Left cardiac atrium (tissue), 4 donors: ENCODE measurements at regions not wholly inside any gene's neighbourhood (a gene's known extent, or its start where the extent isn't known, plus 50 kb on each side); places are given as distances from the start of the nearest gene placed in this dataset.

Experiments used
- ATAC-seq, 2 donors: fragments of 200-7000 bp; cut with Tn5 transposase; one replicate each; pipeline ENCODE4 v1.9.1; 2020; ENCODE audit warnings: mild to moderate bottlenecking in 2 of 2, moderate library complexity in 2 of 2
- DNase-seq: peaks from one replicate; pipeline ENCODE4 v3.0.0-alpha.2; 2020
- intact Hi-C, 2 donors: fragments of 100-400 bp; cut with DNase I; formaldehyde crosslinking; loops; one replicate each; pipeline versions ENCODE4 v1.14.1 to v1.15.1; 2022 to 2023
- donor health status: DM: no; HTN: yes; CAD: no.
- donor health status: DM: no; HTN: yes; CAD: no; lungs with severe emphysema.
- donor health status: DM: yes; HTN: yes; CAD: no.
- donor health status: Dilated cardiomyopathy.

DNA sequence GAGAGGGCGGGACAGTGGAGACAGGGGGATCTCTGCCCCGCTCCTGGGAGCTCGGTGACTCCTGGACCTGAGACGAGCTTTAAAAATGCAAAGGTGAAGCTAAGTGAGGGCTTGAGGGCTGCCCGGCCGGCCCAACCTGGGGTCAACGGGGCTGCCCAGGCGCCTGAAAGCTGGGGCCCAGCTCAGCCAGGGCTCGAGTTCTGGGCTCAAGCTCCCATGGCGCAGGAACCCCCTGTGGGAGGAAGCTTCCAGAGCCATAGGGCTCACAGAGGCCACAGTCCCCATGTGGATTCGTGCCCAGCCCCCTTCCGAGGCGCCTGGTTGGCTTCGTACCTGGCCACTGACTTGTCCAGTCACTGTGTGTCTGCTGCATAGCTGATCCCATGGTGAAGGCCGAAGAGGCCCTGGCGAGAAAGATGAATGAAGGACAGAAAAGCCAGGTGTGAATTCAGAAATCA is 75.8 kb upstream of the GSE1 start:
- ATAC-seq (no peak), DNase-seq (no peak)
- intact Hi-C loops: no loop called here

DNA sequence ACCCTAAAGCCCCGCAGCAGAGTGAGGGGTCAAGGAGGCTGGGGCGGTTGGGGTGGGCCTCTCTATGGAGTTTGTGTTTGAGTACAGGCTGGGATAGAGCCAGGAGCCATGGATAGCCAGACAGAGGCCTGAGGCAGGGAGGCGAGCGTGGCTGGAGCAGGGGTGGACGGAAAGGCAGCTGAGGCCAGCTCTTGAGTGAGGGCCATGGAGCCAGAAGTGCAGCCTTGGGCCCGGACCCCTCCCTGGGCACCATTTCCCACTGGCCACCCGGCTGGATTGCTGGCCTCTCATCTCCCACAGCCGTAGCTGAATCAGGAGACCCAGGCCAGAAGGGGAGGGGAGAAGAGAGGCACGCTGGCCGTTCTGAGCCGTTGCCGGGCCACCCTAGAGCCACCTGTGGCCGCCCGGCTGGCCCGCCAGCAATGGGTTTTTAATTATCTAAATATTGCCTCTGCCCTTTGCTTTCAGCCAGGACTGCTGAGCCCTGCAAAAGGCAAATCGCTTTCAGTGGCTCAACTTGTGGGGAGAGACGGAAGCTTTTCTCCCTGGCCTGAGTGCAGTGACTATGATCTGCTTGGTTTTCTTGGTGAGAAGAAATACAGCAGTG is 75.2 kb upstream of the GSE1 start:
- no peak for ATAC-seq
- intact Hi-C loops: no loop called here
- no peak for DNase-seq

DNA sequence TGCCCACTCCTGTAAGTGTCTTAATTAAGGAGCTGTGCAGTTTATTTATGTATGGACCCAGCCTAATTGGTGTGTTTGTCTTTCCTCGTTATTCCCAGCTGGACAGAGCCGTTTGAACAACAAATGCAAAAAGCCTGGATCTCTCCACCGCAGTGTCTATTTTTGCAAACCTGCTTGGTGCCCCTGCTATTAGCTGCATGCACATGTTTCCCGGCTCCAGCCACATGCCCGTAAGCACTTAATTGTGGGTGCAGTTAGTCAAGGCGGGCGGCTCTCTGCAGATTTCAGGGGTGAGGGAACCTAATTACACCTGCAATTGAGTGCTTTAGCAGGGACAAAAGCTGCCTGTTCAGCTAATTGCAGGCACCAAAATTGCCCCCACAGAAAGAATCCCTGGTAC is 74.0 kb upstream of the GSE1 start:
- intact Hi-C loops: no loop called here
- ATAC-seq (no peak), DNase-seq (no peak)

DNA sequence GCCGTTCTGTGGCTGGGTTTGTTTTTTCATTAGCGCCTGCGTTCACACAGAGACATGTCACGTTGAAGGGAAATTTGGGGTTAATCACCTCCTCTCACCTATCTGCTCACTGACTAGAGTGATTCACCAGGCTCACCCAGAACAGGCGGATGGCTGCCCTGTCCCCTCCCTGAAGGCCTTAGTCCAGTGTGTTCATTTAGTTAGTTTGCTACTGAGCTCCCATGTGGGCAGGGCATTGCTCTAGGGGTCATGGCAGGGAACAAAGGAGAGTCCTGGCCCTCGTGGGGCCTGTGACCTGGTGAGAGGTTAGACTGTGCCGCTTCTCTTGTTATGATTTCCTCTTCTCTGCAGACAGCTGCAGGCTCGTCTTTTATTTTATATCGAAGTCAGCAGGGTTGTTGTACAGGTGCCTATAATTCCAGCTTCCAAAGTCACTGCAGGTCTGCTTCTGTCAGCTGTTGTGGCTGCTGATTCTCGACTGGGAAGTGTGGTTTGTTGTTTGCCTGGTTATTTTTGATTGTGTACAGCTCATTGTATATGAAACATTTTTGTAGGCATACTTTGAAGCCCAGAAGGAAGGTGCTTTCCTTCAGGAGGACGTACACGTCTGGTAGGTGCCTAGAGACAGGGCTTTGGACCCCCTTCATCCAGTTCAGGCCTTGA is 73.4 kb upstream of the GSE1 start:
- intact Hi-C loops: no loop called here

DNA sequence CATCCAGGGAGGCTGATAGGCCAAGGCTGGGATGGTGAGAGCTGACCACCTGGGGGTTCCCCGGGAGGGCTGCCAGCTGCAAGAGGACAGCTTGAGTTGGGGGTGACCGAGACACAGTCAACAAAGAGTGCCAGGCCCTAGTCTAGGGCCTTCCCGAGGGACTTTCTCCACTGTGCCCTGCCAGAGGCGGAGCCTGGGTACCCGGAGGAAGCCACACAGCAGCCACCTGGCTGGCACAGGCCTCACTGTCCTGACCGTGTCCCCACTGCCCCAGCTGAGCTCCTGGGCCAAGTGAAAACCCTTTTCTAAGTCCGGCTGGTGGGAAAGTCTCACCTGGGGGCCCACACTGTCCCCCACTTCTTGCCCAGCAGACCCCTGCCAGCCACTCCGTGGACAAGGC is 71.9 kb upstream of the GSE1 start:
- no peak for DNase-seq
- ATAC-seq: no peak
- intact Hi-C loops: no loop called here

More for the DNA sequence above, 73.4 kb upstream of the GSE1 start:
- DNase-seq (no peak), ATAC-seq (no peak)

DNA sequence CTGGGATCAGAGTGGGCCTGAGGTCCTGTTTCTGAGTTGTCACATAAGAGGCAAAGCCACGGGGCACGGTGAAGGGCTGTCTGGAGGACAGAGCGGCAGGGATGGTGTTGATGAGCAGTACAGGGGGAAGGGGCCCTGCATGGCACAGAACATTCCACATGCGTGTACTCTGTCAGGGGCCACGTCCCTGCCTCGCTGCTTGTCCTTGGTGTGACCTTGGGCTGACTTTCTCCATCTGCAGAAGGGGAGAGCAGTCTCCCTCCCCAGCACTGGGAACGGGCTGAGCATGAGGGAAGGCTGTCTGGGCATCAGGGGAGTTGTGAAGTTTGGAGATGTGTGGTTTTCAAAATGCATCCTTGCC is 71.5 kb upstream of the GSE1 start:
- ATAC-seq (no peak), DNase-seq (no peak)
- intact Hi-C loops: no loop called here

DNA sequence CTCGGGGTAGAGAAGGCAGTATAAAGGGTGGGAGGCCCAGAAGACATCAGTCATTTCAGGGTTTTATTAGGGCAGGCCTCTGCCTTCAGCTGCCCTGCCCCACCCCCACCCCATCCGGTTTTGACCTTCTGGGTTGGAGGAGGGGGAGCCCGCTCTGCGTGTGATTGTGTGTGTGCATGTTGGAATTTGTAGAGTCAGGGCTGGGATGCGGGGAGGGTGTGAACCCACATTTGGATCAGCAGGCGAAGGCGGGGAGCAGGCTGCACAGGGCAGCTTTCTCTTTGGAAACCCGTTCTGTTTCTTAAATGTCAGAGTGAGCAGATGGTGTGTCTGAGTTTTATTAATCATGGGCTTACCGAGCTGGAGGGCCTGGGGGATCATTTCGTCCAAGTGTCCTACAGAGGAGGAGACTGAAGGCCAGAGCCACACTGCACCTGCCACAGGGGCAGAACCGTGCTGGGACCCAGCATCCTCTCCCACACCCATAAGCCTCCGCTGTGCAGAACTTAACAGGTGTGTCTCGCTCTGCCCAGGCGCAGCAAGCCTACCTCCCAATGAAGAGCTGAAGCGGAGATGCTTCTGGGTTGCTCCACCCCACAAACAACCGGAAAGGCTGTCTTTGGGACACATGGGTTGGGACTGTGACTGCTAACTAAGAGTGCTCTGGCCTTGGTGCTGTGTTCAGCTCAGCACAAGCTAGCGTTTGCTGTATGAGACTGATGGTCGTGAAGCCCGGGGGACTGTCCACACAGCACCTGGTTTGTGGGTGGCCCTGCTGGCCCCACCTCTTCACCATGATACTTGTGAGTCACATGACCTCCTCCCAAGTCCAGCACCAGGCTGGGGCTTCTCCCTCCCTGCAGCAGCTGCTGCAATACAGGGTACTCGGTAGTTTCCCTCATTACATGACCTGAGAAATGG is 70.9 kb upstream of the GSE1 start:
- ATAC-seq: no peak
- intact Hi-C loops: no loop called here

DNA sequence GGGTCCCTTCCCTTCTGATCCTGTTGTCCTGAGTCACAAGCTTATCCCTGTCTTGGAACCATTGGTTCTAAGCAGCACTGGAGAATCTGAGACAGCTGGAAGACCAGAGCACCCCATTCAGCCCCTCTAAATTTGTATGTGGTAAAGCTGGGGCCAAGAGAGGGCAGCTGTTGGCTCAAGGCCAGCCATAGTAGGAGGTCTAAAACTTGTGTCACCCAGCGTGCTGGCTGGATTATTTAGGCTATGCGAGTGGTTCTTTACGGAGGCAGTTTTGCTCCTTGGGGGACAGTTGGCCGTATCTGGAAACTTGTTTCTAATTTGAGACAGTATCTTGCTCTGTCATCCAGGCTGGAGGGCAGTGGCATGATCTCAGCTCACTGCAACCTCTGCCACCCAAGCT is 69.6 kb upstream of the GSE1 start:
- ATAC-seq: no peak
- intact Hi-C loops: no loop called here
- DNase-seq: no peak

More for the DNA sequence above, 70.9 kb upstream of the GSE1 start:
- DNase-seq: no peak

DNA sequence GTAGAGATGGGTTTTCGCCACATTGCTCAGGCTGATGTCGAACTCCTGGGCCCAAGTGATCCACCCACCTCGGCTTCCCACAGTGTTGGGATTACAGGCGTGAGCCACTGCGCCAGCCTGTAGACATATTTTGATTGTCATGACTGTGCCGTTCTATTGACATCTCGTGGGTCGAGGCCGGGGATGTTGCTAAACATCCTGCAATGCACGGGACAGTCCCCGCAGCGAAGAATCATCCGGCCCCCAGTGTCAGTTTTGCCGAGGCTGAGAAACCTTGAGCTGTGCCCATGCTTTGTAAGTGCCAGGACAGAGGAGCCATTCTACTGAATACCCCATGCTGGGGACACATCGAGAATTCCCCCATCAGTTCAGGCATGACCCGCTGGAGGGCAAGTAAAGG is 69.1 kb upstream of the GSE1 start:
- ATAC-seq (no peak), DNase-seq (no peak)
- intact Hi-C loops: no loop called here

DNA sequence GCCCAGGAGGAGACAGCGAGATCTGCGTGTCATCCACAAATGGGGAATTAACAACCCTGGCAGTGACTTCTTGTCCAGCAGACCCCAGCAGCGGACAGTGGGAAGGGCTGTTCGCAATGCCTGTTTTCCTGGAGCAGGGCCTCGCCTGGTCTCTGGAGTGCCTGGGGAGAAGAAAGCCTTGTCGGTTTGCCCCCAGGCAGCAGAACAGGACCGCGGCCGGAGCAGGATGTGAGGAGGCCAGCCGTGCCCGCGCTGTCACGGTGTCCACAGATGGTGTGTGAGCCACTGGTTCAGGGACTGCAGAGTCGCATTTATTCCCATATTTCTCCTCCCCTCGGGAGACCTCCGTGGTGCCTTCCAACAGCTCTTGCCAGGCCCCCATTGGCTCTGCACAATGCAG is 68.5 kb upstream of the GSE1 start:
- intact Hi-C loops: no loop called here
- DNase-seq: no peak
- ATAC-seq: no peak

DNA sequence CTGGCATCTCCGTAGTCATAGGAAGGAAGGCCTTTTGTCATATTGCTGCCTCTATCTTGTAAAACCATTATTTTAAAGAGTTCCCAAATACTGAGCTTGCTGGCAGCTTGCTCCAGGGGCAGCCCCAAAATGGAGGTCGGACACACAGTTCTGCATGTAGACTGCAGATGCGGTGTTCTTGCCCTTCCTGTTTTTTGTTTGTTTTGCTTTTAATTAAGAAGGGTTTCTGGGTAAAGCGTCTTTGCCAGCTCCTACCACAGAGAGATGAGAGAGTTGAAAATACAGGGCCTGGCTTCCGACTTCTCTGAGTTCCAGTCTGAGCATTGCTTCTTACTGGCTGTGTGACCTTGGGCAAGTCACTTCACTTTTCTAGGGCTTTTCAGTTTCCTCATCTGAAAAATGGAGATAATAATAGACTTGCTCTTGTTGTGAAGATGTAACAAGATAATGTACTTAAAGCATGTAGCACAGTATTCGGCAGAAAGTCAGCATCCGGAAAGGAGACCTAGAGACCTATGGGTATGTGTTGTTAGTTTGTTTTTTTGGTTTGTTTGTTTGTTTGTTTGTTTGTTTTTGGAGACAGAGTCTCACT is 67.8 kb upstream of the GSE1 start:
- ATAC-seq: no peak
- DNase-seq: no peak
- intact Hi-C loops: no loop called here

DNA sequence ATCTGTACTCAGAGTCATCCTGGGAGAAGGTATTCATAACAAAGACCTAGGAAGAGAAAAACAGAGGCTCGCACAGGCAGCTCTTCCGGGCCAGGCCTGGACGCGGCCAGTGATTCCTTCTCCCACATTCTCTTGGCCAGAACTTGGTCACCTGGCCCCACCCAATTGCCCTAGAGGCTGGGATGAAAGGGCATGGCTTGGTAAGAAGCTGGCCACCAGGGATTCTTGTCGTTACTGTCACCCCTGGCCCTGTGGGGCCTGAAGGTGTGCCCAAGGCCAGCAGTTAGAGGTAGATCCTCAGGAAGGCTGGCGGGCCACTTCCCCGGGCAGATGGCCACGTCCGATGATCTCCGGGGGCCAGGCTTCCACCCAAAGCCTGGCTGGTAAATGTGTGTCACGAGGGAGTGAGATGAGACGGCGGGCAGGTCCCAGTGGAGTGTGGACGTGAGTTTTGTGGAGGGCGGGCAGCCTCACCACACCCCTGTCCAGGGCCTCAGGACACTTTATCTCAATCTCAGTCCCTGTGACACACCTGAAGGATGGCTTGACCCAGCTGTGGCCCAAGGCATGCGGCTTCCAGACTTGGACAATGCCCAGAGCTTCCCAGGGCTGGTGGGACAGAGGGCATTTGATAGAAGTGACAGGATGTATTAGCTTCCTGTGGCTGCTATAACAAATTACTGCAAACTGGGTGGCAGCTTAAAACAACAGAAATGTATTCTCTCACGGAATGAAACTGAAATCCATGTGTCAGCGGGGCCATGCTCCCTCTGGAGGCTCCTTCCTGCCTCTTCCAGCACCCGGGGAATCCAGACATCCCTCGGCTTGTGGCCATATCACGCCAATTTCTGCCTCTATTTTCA is 66.3 kb upstream of the GSE1 start:
- ATAC-seq: no peak
- intact Hi-C loops: no loop called here
- no peak for DNase-seq

DNA sequence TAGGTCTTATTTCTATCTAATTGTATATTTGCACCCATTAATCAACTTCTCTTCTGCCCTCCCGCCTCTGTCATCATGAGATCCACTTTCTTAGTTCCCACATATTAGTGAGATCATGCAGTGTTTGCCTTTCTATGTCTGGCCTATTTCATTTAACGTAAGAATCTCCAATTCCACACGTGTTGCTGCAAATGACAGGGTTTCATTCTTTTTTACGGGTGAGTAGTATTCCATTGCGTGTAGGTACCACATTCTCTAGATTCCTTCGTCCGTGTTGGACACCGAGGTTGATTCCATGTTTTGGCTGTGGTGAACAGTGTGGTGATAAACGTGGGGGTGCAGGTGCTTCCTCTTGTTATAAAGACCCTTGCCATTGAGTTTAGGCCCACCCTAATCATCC is 64.7 kb upstream of the GSE1 start:
- no peak for ATAC-seq
- DNase-seq: no peak
- intact Hi-C loops: no loop called here

DNA sequence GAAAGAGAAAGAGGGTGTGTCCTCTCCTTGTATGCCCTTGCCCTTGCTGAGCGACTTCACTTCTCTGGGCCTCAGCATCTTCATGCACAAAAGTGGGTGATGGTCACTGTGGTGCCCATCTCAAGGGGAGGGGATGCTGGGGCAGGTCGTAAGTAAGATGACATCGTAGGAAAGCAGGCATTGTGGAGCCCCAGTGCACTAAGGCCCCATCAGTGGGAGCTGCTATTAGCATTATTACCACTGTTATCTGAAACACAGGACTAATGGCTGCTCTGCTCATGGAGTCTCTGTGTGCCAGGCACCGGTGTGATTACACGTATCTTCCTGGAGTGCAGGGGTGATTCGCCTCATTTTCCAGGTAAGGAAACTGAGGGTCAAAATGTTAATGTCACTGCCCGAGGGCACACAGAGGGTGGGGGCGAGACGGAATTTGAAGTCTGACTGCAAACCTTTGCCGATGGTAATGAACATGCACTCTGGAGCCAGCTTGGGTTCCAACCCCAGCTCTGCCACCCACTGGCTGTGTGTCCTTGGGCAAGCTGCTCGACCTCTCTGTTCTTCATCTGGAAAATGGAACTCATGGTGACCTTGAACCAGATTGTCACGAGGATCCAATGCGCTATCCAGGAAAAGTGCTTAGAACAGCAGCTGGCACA is 63.2 kb upstream of the GSE1 start:
- DNase-seq (no peak), ATAC-seq (no peak)
- intact Hi-C loops: loop anchor here in 1 of 2 donors (10.0 kb wide), 1 partner anchor 55 kb away; no protein-coding TSS in a partner anchor

DNA sequence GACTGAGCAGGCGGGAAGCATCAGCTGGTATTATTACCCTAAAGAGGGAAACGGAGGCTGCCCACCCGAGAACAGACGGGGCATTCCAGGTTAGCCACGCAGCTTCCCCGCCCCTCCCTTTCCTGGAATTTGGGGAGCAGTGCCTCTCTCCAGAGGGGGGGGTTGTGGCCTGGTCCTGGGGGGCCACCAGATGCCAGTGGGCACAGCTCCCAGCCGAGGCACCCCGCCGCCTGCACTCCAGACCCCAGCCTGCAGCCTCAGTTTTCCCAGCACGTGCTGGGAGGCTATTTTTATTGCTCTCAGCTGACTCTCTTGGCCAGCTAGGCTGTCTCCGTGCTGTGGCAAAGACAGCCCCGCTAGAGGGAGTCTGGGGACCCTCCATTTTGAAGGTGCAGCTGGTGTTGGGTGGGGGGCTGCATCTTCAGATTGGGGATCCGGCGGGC is 62.7 kb upstream of the GSE1 start:
- ATAC-seq: no peak
- DNase-seq: no peak
- intact Hi-C loops: loop anchor here in 1 of 2 donors (10.0 kb wide), 1 partner anchor 54 kb away; no protein-coding TSS in a partner anchor

DNA sequence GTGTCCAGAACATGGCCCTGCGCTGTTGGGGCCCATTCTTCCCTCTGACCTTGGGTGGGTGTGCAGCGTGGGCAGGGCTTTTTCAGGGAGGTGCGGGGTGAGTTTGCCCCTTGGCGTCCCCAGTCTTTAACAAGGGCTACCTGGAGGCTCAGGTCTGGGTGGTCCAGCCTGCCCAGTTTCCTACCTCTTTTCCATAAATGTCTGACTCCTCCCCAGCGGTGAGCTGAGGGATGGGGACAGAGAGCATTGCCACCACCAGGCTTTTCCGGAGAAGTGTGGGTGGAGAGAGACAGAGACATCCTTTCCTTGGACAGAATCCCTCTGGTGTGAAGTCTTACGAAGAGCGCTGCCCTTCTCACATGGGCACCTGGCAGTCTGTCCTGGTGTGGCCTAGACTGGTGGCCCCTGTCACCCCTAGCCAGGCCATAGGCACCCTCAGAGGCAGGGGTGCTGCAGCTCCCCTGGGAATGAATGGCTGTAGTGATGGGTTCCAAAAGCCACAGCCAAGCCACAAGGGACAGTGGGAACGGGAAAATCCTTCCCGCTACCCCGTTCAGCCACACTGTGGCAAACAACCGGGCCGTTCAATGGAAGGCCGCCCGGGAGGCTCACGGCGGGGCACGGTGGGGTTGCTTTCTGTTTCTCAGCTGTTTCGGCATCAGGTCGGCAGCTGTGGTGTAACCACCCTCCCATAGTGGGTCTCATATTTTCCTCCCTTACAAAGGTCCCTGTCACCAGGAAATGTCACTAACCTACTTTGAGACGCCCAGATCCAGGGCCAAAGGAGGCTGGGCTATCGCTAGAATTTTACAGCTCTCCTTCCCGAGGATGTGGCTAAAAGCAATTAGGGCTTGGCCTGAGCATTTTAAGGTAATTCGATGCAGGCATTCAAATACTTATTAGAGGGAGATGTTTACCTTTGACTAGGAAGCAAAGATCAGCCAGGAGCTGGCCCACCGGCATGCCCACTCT is 61.9 kb upstream of the GSE1 start:
- ATAC-seq: no peak
- intact Hi-C loops: loop anchor here in 1 of 2 donors (10.0 kb wide), 1 partner anchor 54 kb away; no protein-coding TSS in a partner anchor
- no peak for DNase-seq

DNA sequence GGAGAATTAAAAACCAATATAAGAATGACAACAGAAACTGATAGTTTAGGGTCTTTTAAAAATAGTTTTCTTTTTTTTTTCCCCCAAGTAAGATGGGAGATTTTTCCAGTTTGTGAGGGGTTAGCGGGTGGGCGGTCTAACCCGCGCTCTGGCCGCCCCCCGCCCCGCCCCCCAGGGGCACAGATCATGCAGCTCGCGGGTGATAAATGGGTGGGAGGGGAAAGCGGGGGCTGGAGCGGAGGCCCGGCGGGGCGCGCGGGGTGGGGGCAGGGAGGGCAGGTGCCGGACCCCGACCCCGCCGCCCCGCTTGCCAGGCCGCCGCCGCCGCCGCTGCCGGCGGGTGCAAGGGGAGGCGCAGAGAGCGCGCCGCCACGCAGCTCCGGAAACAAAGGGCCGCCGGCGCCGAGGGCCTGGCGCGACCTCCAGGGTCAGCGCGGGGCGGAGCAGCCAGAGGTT is 60.1 kb upstream of the GSE1 start:
- no peak for ATAC-seq
- intact Hi-C loops: loop anchor here in 1 of 2 donors (10.0 kb wide), 1 partner anchor 52 kb away; no protein-coding TSS in a partner anchor
- DNase-seq: no peak
